ENCODE measurements at regions not wholly inside any gene's neighbourhood (a gene's known extent, or its start where the extent isn't known, plus 50 kb on each side); places are given as distances from the start of the nearest gene placed in this dataset.
"Not testable (repeated sequence)": the region's sequence is repeated elsewhere in the genome, so short reads cannot be mapped to it uniquely, and the experiment has no call there.

DNA sequence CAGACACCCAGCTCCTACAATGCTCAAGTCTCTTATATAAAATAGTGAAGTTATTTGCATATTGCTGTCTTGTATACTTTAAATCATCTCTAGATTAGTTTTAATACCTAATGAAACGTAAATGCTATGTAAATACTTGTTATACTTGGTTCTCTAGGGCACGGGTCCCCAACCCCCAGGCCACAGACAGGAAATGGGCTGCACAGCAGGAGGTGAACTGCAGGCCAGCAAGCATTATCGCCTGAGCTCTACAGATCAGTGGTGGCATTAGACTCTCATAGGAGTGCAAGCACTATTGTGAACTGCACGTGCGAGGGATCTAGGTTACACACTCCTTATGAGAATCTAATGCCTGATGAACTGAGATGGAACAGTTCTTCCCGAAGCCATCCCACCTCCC is 395.9 kb upstream of the EMCN start:
- TF ChIP-seq, protein P1, sequence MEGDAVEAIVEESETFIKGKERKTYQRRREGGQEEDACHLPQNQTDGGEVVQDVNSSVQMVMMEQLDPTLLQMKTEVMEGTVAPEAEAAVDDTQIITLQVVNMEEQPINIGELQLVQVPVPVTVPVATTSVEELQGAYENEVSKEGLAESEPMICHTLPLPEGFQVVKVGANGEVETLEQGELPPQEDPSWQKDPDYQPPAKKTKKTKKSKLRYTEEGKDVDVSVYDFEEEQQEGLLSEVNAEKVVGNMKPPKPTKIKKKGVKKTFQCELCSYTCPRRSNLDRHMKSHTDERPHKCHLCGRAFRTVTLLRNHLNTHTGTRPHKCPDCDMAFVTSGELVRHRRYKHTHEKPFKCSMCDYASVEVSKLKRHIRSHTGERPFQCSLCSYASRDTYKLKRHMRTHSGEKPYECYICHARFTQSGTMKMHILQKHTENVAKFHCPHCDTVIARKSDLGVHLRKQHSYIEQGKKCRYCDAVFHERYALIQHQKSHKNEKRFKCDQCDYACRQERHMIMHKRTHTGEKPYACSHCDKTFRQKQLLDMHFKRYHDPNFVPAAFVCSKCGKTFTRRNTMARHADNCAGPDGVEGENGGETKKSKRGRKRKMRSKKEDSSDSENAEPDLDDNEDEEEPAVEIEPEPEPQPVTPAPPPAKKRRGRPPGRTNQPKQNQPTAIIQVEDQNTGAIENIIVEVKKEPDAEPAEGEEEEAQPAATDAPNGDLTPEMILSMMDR (IDR thresholded peaks at IDR 0.05; ENCODE audit: insufficient read depth, low read depth, low read length), result no peak
- H3K4me3 ChIP-seq (ENCODE audit: low read depth, low read length), result no peak overlapping the region
- DNase-seq (ENCODE audit: low read depth), result no peak

DNA sequence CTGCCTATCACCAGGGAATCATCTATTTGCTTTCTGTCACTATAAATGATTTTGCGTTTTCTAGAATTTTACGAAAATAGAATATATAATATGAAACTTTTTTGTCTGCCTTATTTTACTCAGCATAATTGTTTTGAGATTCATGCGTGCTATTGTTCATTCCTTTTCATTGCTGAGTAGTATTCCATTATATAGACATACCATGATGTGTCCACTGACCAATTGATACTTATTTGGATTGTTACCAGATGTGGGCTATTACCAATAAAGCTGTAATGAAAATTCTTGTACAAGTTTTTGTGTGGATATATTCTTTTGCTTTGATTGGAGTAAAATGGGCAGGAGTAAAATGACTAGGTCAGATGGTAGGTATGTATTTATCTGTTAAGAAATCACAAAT is 390.7 kb upstream of the EMCN start:
- no peak overlapping the region for H3K4me3 ChIP-seq (ENCODE audit: low read depth, low read length)
- TF ChIP-seq, protein P1 (IDR thresholded peaks at IDR 0.05; ENCODE audit: insufficient read depth, low read depth, low read length), result no peak
- no peak for DNase-seq (ENCODE audit: low read depth)

DNA sequence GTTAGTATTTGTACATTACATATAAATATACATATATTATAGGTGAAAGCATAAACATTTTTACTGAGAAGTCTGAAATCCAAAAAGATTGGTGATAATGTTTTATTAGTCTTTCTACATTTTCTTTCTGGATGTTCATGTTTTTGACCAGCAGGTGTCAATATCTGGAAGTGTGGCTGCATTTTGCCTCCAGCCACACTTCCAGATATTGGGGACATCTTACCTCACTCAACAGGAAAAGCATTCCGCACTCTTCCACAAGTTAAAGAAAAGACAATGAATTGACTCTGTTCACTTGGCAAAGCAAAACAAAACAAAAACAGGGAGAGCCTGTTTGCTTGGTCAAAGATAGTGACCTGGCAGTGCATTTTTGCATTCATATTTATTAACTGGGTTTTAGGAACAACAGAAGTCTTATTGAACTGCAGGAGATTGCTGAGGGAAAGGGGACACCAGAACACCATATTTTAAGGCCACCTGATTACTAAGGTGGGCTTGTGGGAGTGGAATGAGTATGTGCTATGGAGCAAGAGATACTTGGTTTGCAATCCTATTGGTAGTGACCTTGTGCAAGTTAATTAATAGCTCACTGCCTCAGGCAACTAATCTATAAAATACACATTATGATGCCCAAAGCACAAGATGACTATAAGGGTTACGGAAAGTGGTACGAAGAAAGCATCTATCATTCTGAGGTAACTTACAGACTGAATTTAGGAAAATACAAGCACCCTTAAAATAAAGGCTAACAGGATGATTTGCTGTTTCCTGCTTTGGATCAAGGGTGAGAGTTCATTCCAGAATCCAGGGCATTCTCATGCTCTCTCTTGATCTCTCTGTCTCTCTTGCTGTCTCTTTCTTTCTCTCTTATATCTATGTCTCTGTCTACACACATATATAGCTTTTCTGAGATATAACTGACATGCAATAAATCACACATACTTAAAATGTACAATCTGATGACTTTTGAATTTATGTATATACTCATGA is 389.9 kb upstream of the EMCN start:
- TF ChIP-seq, protein P1 (IDR thresholded peaks at IDR 0.05; ENCODE audit: insufficient read depth, low read depth, low read length), result peak; percentile 44
- no peak overlapping the region for H3K4me3 ChIP-seq (ENCODE audit: low read depth, low read length)
- DNase-seq (ENCODE audit: low read depth), result peak; percentile 5

DNA sequence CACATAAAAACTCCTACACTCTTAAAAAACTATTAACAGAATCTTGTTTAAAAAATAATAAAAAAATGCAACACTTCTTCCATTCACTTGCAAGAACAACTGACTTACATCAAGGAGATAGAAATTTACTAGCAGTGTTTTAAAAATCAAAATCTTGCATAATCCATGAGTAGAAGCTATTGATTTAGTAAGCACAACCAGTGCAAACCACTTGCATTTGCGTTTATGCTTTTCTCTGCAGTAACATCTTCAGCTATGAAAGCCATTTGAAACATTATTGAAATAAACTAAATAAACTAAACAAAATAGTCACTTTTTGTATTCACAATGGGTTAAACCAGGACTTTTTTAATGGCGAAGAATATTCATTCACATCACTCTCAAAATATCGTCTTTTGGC is 389.2 kb upstream of the EMCN start:
- H3K4me3 ChIP-seq (ENCODE audit: low read depth, low read length), result no peak overlapping the region
- TF ChIP-seq, protein P1 (IDR thresholded peaks at IDR 0.05; ENCODE audit: insufficient read depth, low read depth, low read length), result no peak
- DNase-seq (ENCODE audit: low read depth), result no peak

DNA sequence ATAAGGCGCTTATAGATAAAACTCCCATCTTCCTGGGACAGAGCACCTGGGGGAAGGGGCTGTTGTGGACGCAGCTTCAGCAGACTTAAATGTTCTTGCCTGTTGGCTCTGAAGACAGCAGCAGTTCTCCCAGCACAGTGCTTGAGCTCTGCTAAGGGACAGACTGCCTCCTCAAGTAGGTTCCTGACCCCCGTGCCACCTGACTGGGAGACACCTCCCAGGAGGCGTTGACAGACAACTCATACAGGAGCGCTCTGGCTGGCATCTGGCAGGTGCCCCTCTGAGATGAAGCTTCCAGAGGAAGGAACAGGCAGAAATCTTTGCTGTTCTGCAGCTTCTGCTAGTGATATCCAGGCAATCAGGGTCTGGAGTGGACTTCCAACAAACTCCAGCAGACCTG is 383.1 kb upstream of the EMCN start:
- not testable (repeated sequence) for DNase-seq (ENCODE audit: low read depth); H3K4me3 ChIP-seq (ENCODE audit: low read depth, low read length)

DNA sequence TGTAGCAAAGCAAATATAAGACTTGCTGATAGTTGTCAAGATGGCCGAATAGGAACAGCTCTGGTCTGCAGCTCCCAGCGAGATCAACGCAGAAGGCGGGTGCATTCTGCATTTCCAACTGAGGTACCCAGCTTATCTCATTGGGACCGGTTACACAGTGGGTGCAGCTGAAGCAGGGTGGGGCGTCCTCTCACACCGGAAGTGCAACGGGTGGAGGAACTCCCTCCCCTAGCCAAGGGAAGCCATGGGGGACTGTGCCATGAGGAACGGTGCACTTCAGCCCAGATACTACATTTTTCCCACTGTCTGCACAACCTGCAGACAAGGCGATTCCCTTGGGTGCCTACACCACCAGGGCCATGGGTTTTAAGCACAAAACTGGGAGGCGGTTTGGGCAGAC is 382.3 kb upstream of the EMCN start:
- TF ChIP-seq, protein P1 (IDR thresholded peaks at IDR 0.05; ENCODE audit: insufficient read depth, low read depth, low read length), result no peak
- no peak overlapping the region for H3K4me3 ChIP-seq (ENCODE audit: low read depth, low read length)
- no peak for DNase-seq (ENCODE audit: low read depth)

DNA sequence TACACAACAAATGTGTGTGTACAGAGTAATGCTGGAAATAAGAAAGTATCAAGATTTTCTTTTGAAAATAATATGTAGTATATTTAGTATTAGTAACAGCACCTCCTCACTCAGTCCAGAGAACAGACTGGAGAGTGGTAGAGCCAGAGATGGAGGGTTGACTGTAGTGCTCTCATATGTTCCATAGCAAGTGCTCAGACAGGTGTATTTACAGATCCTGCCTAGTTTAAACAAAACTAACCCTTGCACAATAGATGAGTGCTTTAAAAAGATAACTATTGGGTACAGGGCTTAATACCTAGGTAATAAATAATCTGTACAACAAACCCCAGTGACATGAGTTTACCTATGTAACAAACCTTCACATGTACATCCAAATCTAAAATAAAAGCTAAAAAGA is 381.0 kb upstream of the EMCN start:
- TF ChIP-seq, protein P1 (IDR thresholded peaks at IDR 0.05; ENCODE audit: insufficient read depth, low read depth, low read length), result no peak
- DNase-seq (ENCODE audit: low read depth), result no peak
- H3K4me3 ChIP-seq (ENCODE audit: low read depth, low read length), result no peak overlapping the region

Measured in fibroblast of villous mesenchyme (primary cell).